ENCODE measurements at regions not wholly inside any gene's neighbourhood (a gene's known extent, or its start where the extent isn't known, plus 50 kb on each side); places are given as distances from the start of the nearest gene placed in this dataset.

DNA sequence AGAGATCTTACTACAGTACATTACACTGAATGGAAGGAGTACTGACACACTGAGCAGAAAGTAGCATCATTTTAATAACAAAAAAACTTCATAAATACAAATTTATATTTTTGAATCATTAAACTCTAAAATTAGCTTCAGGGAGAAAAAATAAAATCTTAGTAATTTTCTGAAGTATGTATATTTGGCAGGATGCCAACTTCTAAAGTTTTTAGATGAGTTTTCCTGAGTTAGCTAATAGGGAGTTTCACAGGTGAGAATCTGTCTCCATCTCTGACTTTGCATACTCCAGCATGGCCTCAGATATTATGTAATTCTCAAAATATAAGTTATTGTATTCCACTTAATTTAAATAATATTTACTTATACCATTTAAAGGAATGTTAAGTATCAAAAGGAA, 673.2 kb upstream of the PCDH15 start:
- no peak for TF ChIP-seq FOXK2 (IDR thresholded peaks at IDR 0.05)
- no peak for TF ChIP-seq ELF4 (IDR thresholded peaks at IDR 0.05)
- TF ChIP-seq TARDBP (IDR thresholded peaks at IDR 0.05), result no peak
- TF ChIP-seq ARNT (IDR thresholded peaks at IDR 0.05), result no peak
- no peak for TF ChIP-seq NFRKB (IDR thresholded peaks at IDR 0.05)
- no peak for TF ChIP-seq FOXM1 (IDR thresholded peaks at IDR 0.05; ENCODE audit: borderline replicate concordance)
- TF ChIP-seq FOXA1 (IDR thresholded peaks at IDR 0.05), result no peak
- DNase-seq (ENCODE audit: extremely low spot score), result no peak
- CTCF ChIA-PET, result no interaction called here
- POLR2A ChIA-PET, result no interaction called here

DNA sequence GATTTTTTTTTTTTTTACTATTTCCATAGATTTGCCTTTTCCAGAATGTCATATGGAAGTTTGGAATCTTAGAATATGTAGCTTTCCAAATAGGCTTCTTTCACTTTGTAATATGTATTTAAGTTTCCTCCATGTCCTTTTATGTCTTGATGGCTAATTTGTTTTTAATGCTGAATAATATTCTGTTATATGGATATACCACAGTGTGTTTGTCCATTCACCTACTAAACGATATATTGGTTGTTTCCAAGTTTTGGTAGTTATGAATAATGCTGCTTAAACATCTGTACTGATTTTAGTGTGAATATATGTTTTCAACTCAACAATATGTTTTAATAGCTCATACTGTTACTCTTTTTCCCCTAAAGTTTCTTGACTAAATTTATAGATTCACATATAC, 669.8 kb upstream of the PCDH15 start:
- ChIA-PET POLR2A (no interaction called here), CTCF (no interaction called here)
- TF ChIP-seq SP1 (IDR thresholded peaks at IDR 0.05) (no peak), ZNF384 (IDR thresholded peaks at IDR 0.05) (no peak), SUZ12 (IDR thresholded peaks at IDR 0.05) (no peak), FOXK2 (IDR thresholded peaks at IDR 0.05) (no peak), NFRKB (IDR thresholded peaks at IDR 0.05) (no peak), CTBP1 (IDR thresholded peaks at IDR 0.05; ENCODE audit: borderline replicate concordance) (no peak), HDGF (IDR thresholded peaks at IDR 0.05; ENCODE audit: borderline replicate concordance) (no peak), BHLHE40 (IDR thresholded peaks at IDR 0.05; ENCODE audit: borderline replicate concordance) (no peak), ELF4 (IDR thresholded peaks at IDR 0.05) (no peak), FOXA1 (IDR thresholded peaks at IDR 0.05) (no peak), FOXM1 (IDR thresholded peaks at IDR 0.05; ENCODE audit: borderline replicate concordance) (no peak), PKNOX1 (IDR thresholded peaks at IDR 0.05) (no peak), LEF1 (IDR thresholded peaks at IDR 0.05; ENCODE audit: borderline replicate concordance) (no peak), TARDBP (IDR thresholded peaks at IDR 0.05) (no peak), ARNT (IDR thresholded peaks at IDR 0.05) (no peak), L3MBTL2 (conservative IDR thresholded peaks at IDR 0.05) (no peak)
- DNase-seq (ENCODE audit: extremely low spot score), result no peak

- ChIA-PET CTCF (no interaction called here), POLR2A (no interaction called here)
- no peak for TF ChIP-seq HDGF (IDR thresholded peaks at IDR 0.05; ENCODE audit: borderline replicate concordance)
- no peak for DNase-seq (ENCODE audit: extremely low spot score)
Observed at GRCh38 chr10:55466806-55467504, 665.9 kb upstream of the PCDH15 start.

DNA sequence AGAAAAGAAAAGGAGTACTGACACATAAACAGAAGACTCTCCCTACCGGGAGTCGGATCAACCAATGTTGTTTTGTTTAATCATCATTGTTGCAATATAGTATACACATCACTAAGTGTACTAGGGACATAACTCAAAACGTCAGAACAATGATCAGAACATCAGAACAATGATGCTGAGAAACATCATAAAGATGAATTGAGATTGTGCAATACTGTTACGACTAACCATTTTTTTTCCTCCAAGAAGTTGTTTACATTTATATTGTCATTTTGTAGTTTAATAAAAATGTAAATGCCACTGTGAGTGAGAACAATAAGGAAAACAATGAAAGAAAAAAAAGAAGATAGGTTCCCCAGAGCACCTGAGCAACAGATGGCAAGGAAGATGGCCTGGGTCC, 663.1 kb upstream of the PCDH15 start:
- no peak for DNase-seq (ENCODE audit: extremely low spot score)
- TF ChIP-seq SUZ12 (IDR thresholded peaks at IDR 0.05), result no peak
- no peak for TF ChIP-seq LEF1 (IDR thresholded peaks at IDR 0.05; ENCODE audit: borderline replicate concordance)
- TF ChIP-seq HDGF (IDR thresholded peaks at IDR 0.05; ENCODE audit: borderline replicate concordance), result no peak
- no peak for TF ChIP-seq SP1 (IDR thresholded peaks at IDR 0.05)
- TF ChIP-seq FOXK2 (IDR thresholded peaks at IDR 0.05), result no peak
- TF ChIP-seq TARDBP (IDR thresholded peaks at IDR 0.05), result no peak
- TF ChIP-seq BHLHE40 (IDR thresholded peaks at IDR 0.05; ENCODE audit: borderline replicate concordance), result no peak
- TF ChIP-seq ELF4 (IDR thresholded peaks at IDR 0.05), result no peak
- TF ChIP-seq ARNT (IDR thresholded peaks at IDR 0.05), result no peak
- no peak for TF ChIP-seq FOXA1 (IDR thresholded peaks at IDR 0.05)
- ChIA-PET CTCF (no interaction called here), POLR2A (no interaction called here)

DNA sequence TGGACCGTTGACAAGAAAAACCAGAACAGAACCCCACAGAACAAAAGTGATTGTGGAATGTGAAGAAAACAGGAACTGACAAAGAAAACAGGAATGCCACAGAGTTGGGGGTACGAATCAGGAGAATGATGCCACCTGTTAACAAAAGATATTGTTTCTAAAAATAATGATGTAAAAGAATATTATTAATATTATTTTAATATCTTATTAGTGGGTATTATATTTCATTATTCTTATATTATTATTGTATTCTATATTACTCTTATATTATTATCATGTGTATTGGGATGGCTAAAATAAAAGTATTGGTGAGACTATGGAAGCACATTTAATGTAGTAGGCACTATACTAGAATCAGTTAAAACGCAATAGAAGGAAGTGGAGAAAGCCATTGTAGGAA, 659.0 kb upstream of the PCDH15 start:
- DNase-seq (ENCODE audit: extremely low spot score), result no peak
- ChIA-PET CTCF (no interaction called here), POLR2A (no interaction called here)
- no peak for TF ChIP-seq FOXK2 (IDR thresholded peaks at IDR 0.05)
- TF ChIP-seq CTBP1 (IDR thresholded peaks at IDR 0.05; ENCODE audit: borderline replicate concordance), result no peak
- no peak for TF ChIP-seq FOXA1 (IDR thresholded peaks at IDR 0.05)
- no peak for TF ChIP-seq SUZ12 (IDR thresholded peaks at IDR 0.05)

GRCh38 chr10:55449981-55450380, 649.0 kb upstream of the PCDH15 start:
- TF ChIP-seq NFRKB (IDR thresholded peaks at IDR 0.05) (no peak), FOXK2 (IDR thresholded peaks at IDR 0.05) (no peak), BHLHE40 (IDR thresholded peaks at IDR 0.05; ENCODE audit: borderline replicate concordance) (no peak), SUZ12 (IDR thresholded peaks at IDR 0.05) (no peak), LEF1 (IDR thresholded peaks at IDR 0.05; ENCODE audit: borderline replicate concordance) (no peak), ARNT (IDR thresholded peaks at IDR 0.05) (no peak), PKNOX1 (IDR thresholded peaks at IDR 0.05) (no peak), CTBP1 (IDR thresholded peaks at IDR 0.05; ENCODE audit: borderline replicate concordance) (no peak), TARDBP (IDR thresholded peaks at IDR 0.05) (no peak), ZNF384 (IDR thresholded peaks at IDR 0.05) (no peak), L3MBTL2 (conservative IDR thresholded peaks at IDR 0.05) (no peak), ELF4 (IDR thresholded peaks at IDR 0.05) (no peak), FOXA1 (IDR thresholded peaks at IDR 0.05) (no peak), HDGF (IDR thresholded peaks at IDR 0.05; ENCODE audit: borderline replicate concordance) (no peak), SP1 (IDR thresholded peaks at IDR 0.05) (no peak), FOXM1 (IDR thresholded peaks at IDR 0.05; ENCODE audit: borderline replicate concordance) (no peak)
- CTCF ChIA-PET, result interaction anchor here (0.5 kb wide), 1 partner anchor 12 kb away, joined by 4 read pairs; no protein-coding TSS in a partner anchor
- DNase-seq (ENCODE audit: extremely low spot score), result no peak
- POLR2A ChIA-PET, result no interaction called here

DNA sequence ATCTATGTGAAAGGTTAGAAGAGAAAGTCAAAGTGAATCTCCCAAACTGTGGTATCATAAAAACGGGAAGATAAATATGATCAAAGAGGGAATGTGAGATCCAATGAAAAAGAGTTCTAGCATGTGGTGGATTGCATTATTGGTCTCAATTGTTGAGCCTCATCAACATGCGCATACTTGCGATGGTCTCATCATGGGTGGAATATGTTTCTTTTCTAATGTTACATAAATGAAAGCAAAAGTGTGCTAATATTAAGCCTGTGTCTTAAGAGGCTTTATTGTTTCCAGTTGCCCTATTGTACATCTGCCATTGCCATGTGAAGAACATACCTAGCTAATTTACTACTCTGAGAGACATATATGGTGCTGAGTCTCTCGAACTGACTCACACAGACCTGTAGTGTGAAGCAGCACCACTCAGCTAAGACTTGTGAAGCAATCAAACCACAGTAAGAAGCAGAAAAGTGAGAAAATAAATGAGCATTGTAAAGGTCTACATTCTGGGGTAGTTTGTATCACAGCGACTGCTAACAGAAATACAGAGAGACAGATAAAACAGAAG, 645.5 kb upstream of the PCDH15 start:
- no peak for DNase-seq (ENCODE audit: extremely low spot score)
- ChIA-PET CTCF (no interaction called here), POLR2A (no interaction called here)
- TF ChIP-seq FOXA1 (IDR thresholded peaks at IDR 0.05) (no peak), SP1 (IDR thresholded peaks at IDR 0.05) (no peak), ARNT (IDR thresholded peaks at IDR 0.05) (no peak), PKNOX1 (IDR thresholded peaks at IDR 0.05) (no peak), TARDBP (IDR thresholded peaks at IDR 0.05) (no peak), NFRKB (IDR thresholded peaks at IDR 0.05) (no peak), ELF4 (IDR thresholded peaks at IDR 0.05) (no peak), HDGF (IDR thresholded peaks at IDR 0.05; ENCODE audit: borderline replicate concordance) (no peak), BHLHE40 (IDR thresholded peaks at IDR 0.05; ENCODE audit: borderline replicate concordance) (no peak), LEF1 (IDR thresholded peaks at IDR 0.05; ENCODE audit: borderline replicate concordance) (no peak), FOXK2 (IDR thresholded peaks at IDR 0.05) (no peak), L3MBTL2 (conservative IDR thresholded peaks at IDR 0.05) (no peak), SUZ12 (IDR thresholded peaks at IDR 0.05) (no peak), FOXM1 (IDR thresholded peaks at IDR 0.05; ENCODE audit: borderline replicate concordance) (no peak), CTBP1 (IDR thresholded peaks at IDR 0.05; ENCODE audit: borderline replicate concordance) (no peak), ZNF384 (IDR thresholded peaks at IDR 0.05) (no peak)
